ENCODE measurements at regions not wholly inside any gene's neighbourhood (a gene's known extent, or its start where the extent isn't known, plus 50 kb on each side); places are given as distances from the start of the nearest gene placed in this dataset.
A peak's percentile ranks its signal among the peaks of the same experiment; 100 is the strongest.

DNA sequence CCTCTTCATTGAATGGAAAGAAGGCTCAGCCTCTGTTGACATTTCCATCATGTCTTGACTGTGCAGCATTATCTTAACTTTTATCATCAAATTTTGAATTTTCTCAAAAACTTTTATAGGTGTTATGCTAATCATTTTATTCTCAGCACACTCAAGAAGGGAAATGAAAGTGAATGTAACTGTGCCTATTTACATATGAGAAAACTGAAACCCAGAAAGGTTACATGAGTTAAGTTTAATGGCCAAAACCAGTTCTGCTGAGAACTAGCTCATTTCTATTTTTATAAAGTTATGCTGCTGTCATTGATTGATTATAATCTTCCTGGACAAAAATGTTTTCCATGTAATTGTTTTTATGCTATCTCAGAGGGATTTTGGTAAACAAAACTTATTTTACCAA lies 618.8 kb upstream of the NRXN1 start:
- Mint-ChIP-seq H3K27ac (no peak overlapping the region), H3K27me3 (ENCODE audit: insufficient read depth) (no peaks in the 10 kb centered on the region), H3K9me3 (no peaks in the 10 kb centered on the region; the same call in 1 of the 2 replicates), H3K36me3 (ENCODE audit: low read depth) (no peaks in the 10 kb centered on the region), H3K4me1 (ENCODE audit: low read depth) (peaks cover 8% of the 10 kb centered on the region; the same call in 1 of the 2 replicates), H3K4me3 (peak overlapping the region; percentile 16; the same call in 1 of the 2 replicates)
- no peak for DNase-seq
- no peak for TF ChIP-seq CTCF (IDR thresholded peaks at IDR 0.05)

DNA sequence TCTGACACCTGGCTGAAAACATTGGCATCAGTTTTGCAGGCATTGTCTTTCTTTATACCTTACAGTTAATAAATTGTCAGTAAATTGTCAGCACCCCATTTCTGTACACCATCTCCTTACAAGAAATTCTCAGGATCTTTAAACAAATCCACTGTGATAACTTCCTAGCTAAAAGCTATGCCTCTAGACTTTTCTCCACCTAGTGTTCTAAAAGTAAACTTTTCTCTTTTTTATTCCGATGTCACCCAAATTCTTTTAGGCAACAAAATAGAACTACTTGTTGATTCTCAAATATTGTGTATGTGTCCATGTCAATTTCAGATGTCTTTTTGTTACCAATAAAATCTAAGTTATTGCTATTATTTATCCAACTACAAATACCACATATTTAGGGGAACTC lies 617.4 kb upstream of the NRXN1 start:
- H3K4me1 Mint-ChIP-seq (ENCODE audit: low read depth), result peaks cover 8% of the 10 kb centered on the region; the same call in 1 of the 2 replicates
- H3K9me3 Mint-ChIP-seq, result no peaks in the 10 kb centered on the region; the same call in 1 of the 2 replicates
- H3K27ac Mint-ChIP-seq, result no peak overlapping the region
- DNase-seq, result no peak
- no peaks in the 10 kb centered on the region for H3K36me3 Mint-ChIP-seq (ENCODE audit: low read depth)
- no peaks in the 10 kb centered on the region for H3K27me3 Mint-ChIP-seq (ENCODE audit: insufficient read depth)
- TF ChIP-seq CTCF (IDR thresholded peaks at IDR 0.05), result peak; percentile 55
- no peak overlapping the region for H3K4me3 Mint-ChIP-seq

- TF ChIP-seq CTCF (IDR thresholded peaks at IDR 0.05), result no peak
- Mint-ChIP-seq H3K27me3 (ENCODE audit: insufficient read depth) (no peaks in the 10 kb centered on the region), H3K4me1 (ENCODE audit: low read depth) (peaks cover 14% of the 10 kb centered on the region; the same call in 1 of the 2 replicates), H3K9me3 (peaks cover 18% of the 10 kb centered on the region), H3K4me3 (no peak overlapping the region; the same call in 1 of the 2 replicates), H3K27ac (no peak overlapping the region), H3K36me3 (ENCODE audit: low read depth) (no peaks in the 10 kb centered on the region; the same call in 1 of the 2 replicates)
- DNase-seq, result no peak
These were observed 606.9 kb upstream of the NRXN1 start for GRCh38 chr2:51638811-51639210.

DNA sequence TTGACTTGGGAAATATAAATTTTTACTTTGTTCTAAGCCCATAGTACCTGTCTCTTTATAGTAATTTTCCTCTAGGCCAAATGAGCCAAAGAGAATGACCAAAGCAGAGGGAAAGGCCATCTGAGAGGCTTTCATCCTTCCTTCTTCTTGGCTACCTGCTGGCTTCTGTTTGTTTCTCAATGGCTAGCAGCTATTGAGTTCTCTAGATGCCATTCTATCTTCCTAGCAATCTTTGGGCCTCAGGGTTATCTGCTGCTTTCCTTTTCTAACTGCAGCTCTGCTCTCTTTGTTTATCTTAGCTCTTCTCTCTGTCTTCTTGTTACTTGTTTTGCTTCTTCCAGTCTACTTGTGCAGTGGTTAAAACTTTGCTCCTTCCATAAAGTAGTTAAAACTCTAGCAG lies 601.1 kb upstream of the NRXN1 start:
- TF ChIP-seq CTCF (IDR thresholded peaks at IDR 0.05), result no peak
- Mint-ChIP-seq H3K4me1 (ENCODE audit: low read depth) (peaks cover 7% of the 10 kb centered on the region; the same call in 1 of the 2 replicates), H3K9me3 (0 out of 2 replicates have a peak, but pooled peaks cover under 1% of the 10 kb centered on the region), H3K27ac (no peak overlapping the region), H3K4me3 (no peak overlapping the region), H3K27me3 (ENCODE audit: insufficient read depth) (no peaks in the 10 kb centered on the region), H3K36me3 (ENCODE audit: low read depth) (no peaks in the 10 kb centered on the region)
- no peak for DNase-seq

- no peak for TF ChIP-seq CTCF (IDR thresholded peaks at IDR 0.05)
- no peak overlapping the region for H3K27ac Mint-ChIP-seq
- no peaks in the 10 kb centered on the region for H3K9me3 Mint-ChIP-seq
- H3K4me3 Mint-ChIP-seq, result no peak overlapping the region
- H3K4me1 Mint-ChIP-seq (ENCODE audit: low read depth), result peaks cover 13% of the 10 kb centered on the region
- no peaks in the 10 kb centered on the region for H3K27me3 Mint-ChIP-seq (ENCODE audit: insufficient read depth)
- H3K36me3 Mint-ChIP-seq (ENCODE audit: low read depth), result no peaks in the 10 kb centered on the region
- no peak for DNase-seq
These were observed 597.5 kb upstream of the NRXN1 start for GRCh38 chr2:51629406-51629805.

DNA sequence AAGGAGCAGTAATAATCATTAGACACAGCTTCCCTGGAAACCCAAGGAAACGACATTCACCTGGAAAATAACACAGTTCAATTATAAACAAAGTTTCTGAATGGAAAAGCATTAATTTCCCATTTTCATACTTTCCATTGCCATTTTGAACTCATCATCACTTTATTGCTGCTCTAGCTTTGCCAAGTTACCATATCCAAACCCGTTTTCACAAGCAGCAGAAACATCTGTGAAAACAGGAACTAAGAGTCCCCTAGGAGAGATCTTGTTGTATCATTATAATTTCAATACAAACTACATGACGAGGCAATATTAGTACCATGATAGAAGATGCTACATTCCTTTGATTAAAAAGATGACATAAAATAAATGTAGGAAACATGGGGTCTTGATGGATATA lies 597.0 kb upstream of the NRXN1 start:
- Mint-ChIP-seq H3K4me3 (no peak overlapping the region), H3K27ac (no peak overlapping the region), H3K4me1 (ENCODE audit: low read depth) (peaks cover 9% of the 10 kb centered on the region), H3K27me3 (ENCODE audit: insufficient read depth) (no peaks in the 10 kb centered on the region), H3K36me3 (ENCODE audit: low read depth) (no peaks in the 10 kb centered on the region), H3K9me3 (no peaks in the 10 kb centered on the region)
- DNase-seq, result no peak
- TF ChIP-seq CTCF (IDR thresholded peaks at IDR 0.05), result no peak

Data from HFFc6 (cell line).